ENCODE measurements at regions not wholly inside any gene's neighbourhood (a gene's known extent, or its start where the extent isn't known, plus 50 kb on each side); places are given as distances from the start of the nearest gene placed in this dataset.

- H3K9ac ChIP-seq (ENCODE audit: control insufficient read depth, extremely low read depth, insufficient read depth, low read length) = no peak overlapping the region
- no peaks in the 10 kb centered on the region for H3K27me3 ChIP-seq (ENCODE audit: control insufficient read depth, extremely low read depth, insufficient read depth, low read length)
- H3K79me2 ChIP-seq (ENCODE audit: control insufficient read depth, insufficient read depth, low read length) = no peaks in the 10 kb centered on the region
- no peaks in the 10 kb centered on the region for H4K20me1 ChIP-seq (ENCODE audit: control insufficient read depth, extremely low read depth, insufficient read depth, low read length)
- H2AFZ ChIP-seq (ENCODE audit: control insufficient read depth, low read length) = no peak overlapping the region
- FAIRE-seq = no peak
- H3K36me3 ChIP-seq (ENCODE audit: control insufficient read depth in 2 of 2, extremely low read depth in 1 of 2, insufficient read depth in 2 of 2, low read length in 2 of 2) = no peaks in the 10 kb centered on the region
- H3K9me1 ChIP-seq (ENCODE audit: control insufficient read depth, extremely low read depth, insufficient read depth, low read length) = no peaks in the 10 kb centered on the region
- H3K4me2 ChIP-seq (ENCODE audit: control insufficient read depth, extremely low read depth, insufficient read depth, low read depth, low read length) = no peak overlapping the region
- H3K9me3 ChIP-seq (ENCODE audit: control insufficient read depth, low read depth, low read length) = peaks cover 9% of the 10 kb centered on the region
- no peak for TF ChIP-seq EZH2 (IDR thresholded peaks at IDR 0.05; ENCODE audit: low read length)
- TF ChIP-seq CTCF (optimal IDR thresholded peaks at IDR 0.05 in 1 of 3, IDR thresholded peaks at IDR 0.05 in 1 of 3, conservative IDR thresholded peaks at IDR 0.05 in 1 of 3; ENCODE audit: extremely low read depth in 1 of 3, insufficient read depth in 2 of 3, low read length in 3 of 3) = no peak
- H3K4me1 ChIP-seq (ENCODE audit: control insufficient read depth, extremely low read depth, insufficient read depth, low read length) = no peaks in the 10 kb centered on the region
- H3K4me3 ChIP-seq (ENCODE audit: control insufficient read depth in 2 of 3, extremely low read depth in 1 of 3, insufficient read depth in 2 of 3, low read depth in 1 of 3, low read length in 3 of 3) = no peak overlapping the region
- H3K27ac ChIP-seq (ENCODE audit: control insufficient read depth, insufficient read depth, low read length) = no peak overlapping the region
- no peak for DNase-seq (ENCODE audit: low read depth, low spot score)
- dilution Hi-C loops (cut with MboI; ENCODE audit: extremely low pct_ligation_motif_present, low sequenced_read_pairs) = no loop called here
Observed at GRCh38 chr2:6103372-6103771, 411.2 kb downstream of the SOX11 start.

GRCh38 chr2:6103949-6104348, 411.8 kb downstream of the SOX11 start:
- no peaks in the 10 kb centered on the region for H3K79me2 ChIP-seq (ENCODE audit: control insufficient read depth, insufficient read depth, low read length)
- H3K4me2 ChIP-seq (ENCODE audit: control insufficient read depth, extremely low read depth, insufficient read depth, low read depth, low read length) = no peak overlapping the region
- no peak overlapping the region for H3K9ac ChIP-seq (ENCODE audit: control insufficient read depth, extremely low read depth, insufficient read depth, low read length)
- no peaks in the 10 kb centered on the region for H3K27me3 ChIP-seq (ENCODE audit: control insufficient read depth, extremely low read depth, insufficient read depth, low read length)
- H3K4me3 ChIP-seq (ENCODE audit: control insufficient read depth in 2 of 3, extremely low read depth in 1 of 3, insufficient read depth in 2 of 3, low read depth in 1 of 3, low read length in 3 of 3) = no peak overlapping the region
- peaks cover 9% of the 10 kb centered on the region for H3K9me3 ChIP-seq (ENCODE audit: control insufficient read depth, low read depth, low read length)
- H3K27ac ChIP-seq (ENCODE audit: control insufficient read depth, insufficient read depth, low read length) = no peak overlapping the region
- H3K4me1 ChIP-seq (ENCODE audit: control insufficient read depth, extremely low read depth, insufficient read depth, low read length) = no peaks in the 10 kb centered on the region
- H3K9me1 ChIP-seq (ENCODE audit: control insufficient read depth, extremely low read depth, insufficient read depth, low read length) = no peaks in the 10 kb centered on the region
- no peak for TF ChIP-seq CTCF (optimal IDR thresholded peaks at IDR 0.05 in 1 of 3, IDR thresholded peaks at IDR 0.05 in 1 of 3, conservative IDR thresholded peaks at IDR 0.05 in 1 of 3; ENCODE audit: extremely low read depth in 1 of 3, insufficient read depth in 2 of 3, low read length in 3 of 3)
- no peak for TF ChIP-seq EZH2 (IDR thresholded peaks at IDR 0.05; ENCODE audit: low read length)
- DNase-seq (ENCODE audit: low read depth, low spot score) = no peak
- no peak for FAIRE-seq
- no peaks in the 10 kb centered on the region for H4K20me1 ChIP-seq (ENCODE audit: control insufficient read depth, extremely low read depth, insufficient read depth, low read length)
- dilution Hi-C loops (cut with MboI; ENCODE audit: extremely low pct_ligation_motif_present, low sequenced_read_pairs) = no loop called here
- H2AFZ ChIP-seq (ENCODE audit: control insufficient read depth, low read length) = no peak overlapping the region
- H3K36me3 ChIP-seq (ENCODE audit: control insufficient read depth in 2 of 2, extremely low read depth in 1 of 2, insufficient read depth in 2 of 2, low read length in 2 of 2) = no peaks in the 10 kb centered on the region
